ENCODE measurements at regions not wholly inside any gene's neighbourhood (a gene's known extent, or its start where the extent isn't known, plus 50 kb on each side); places are given as distances from the start of the nearest gene placed in this dataset.
A peak's percentile ranks its signal among the peaks of the same experiment; 100 is the strongest.

DNA sequence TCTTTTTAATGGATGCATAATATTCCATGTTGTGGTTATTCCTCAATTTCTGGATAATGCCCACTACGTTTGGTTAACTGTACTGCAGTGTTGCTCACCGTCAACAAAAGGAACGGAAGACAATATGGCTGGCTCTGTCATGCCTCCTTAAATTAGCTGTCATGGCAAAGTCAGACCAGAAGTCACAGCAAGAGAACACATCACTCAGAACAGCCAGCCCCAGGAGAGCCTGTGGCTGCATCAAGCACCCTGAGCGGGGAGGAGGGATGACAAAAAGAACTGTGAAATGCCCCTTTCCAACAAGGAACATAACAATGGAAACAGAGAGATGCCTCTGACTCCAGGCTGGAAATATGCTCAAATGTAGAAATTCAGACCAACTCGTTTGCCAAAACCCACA lies 366.0 kb upstream of the ZNF507 start:
- no TSS peak for BruUV-seq (replicated peaks)
- H3K27me3 ChIP-seq (ENCODE audit: control insufficient read depth in 1 of 2, insufficient read depth in 2 of 2, low read length in 2 of 2), result no peaks in the 10 kb centered on the region; a peak in 2 of 5 replicates
- H4K20me1 ChIP-seq (ENCODE audit: insufficient read depth, low read length), result no peaks in the 10 kb centered on the region
- ATAC-seq, result no peak
- WGBS (ENCODE audit: low lambda C conversion rate), result 25% methylated on average over 5 of the region's 5 CpGs
- ChIA-PET POLR2A (no interaction called here), CTCF (ENCODE audit: low intra/inter-chr PET ratio, low total read pairs) (no interaction called here)
- no peaks in the 10 kb centered on the region for H3K36me3 ChIP-seq (replicated peaks in 1 of 2; ENCODE audit: control insufficient read depth in 1 of 2, insufficient read depth in 2 of 2, low read length in 2 of 2)
- in situ Hi-C loops (cut with HindIII; ENCODE audit: extremely low pct_ligation_motif_present, low pct_unique_long_range_greater_than_20kb) (no loop called here), intact Hi-C loops (cut with micrococcal nuclease; ENCODE audit: unreplicated experiment) (no loop called here)
- H3K4me3 ChIP-seq (replicated peaks in 1 of 3; ENCODE audit: insufficient read depth in 1 of 3, low read depth in 2 of 3, low read length in 3 of 3), result no peak overlapping the region
- no peak for DNase-seq (ENCODE audit: low spot score)
- H3K4me2 ChIP-seq (ENCODE audit: low read depth, low read length), result no peak overlapping the region
- no peak overlapping the region for H3K9ac ChIP-seq (ENCODE audit: insufficient read depth, low read depth, low read length)
- no peak overlapping the region for H3K27ac ChIP-seq (ENCODE audit: extremely low read length, insufficient read depth, low read length)
- no peak for FAIRE-seq
- TF ChIP-seq ZNF446 (CRISPR knock-in tag; IDR thresholded peaks at IDR 0.05) (no peak), ARNTL (CRISPR knock-in tag; IDR thresholded peaks at IDR 0.05) (no peak), ZNF678 (CRISPR knock-in tag; IDR thresholded peaks at IDR 0.05) (no peak), ZNF121 (CRISPR knock-in tag; IDR thresholded peaks at IDR 0.05) (no peak), MED1 (CRISPR knock-in tag; IDR thresholded peaks at IDR 0.05) (no peak)
- H3K79me2 ChIP-seq (ENCODE audit: insufficient read depth, low read length), result no peaks in the 10 kb centered on the region
- H2AFZ ChIP-seq (ENCODE audit: low read length), result no peak overlapping the region
- H3K4me1 ChIP-seq (ENCODE audit: insufficient read depth, low read length), result no peaks in the 10 kb centered on the region
- peaks cover 88% of the 10 kb centered on the region for H3K9me3 ChIP-seq (ENCODE audit: low read length)

DNA sequence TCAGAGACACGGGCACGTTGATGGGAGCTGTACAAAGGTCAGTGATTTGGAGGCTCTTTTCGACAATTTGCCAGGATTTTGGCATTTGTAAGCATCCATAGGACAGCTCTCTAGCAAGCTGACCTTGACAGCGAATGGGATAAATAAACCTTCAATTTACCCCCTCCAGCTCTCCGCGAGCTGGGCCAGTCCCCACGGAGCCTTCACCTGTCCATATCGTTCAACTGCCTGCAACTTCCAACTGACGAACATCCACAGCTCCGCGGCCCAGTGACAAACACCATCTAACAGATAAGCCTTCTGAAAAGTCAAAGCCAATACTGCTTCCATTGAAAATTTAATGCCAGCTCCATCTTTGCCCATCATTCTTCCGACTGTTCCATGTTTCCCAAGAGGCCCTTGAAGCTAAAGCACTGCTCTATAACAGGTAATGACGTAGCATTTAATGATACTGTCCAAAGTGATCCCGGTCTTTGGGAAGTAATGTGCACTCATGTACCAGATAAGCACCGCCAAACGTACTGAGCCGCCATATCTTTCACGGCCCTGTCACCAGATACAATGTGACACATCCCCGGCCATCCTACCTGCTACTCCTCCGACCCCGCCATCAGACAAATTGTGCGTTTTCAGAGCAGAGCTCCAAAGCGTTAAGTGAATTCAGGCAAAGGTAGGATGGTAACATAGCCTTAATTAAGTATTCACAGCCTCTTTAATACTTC lies 365.3 kb upstream of the ZNF507 start:
- TF ChIP-seq ZNF530 (CRISPR knock-in tag; IDR thresholded peaks at IDR 0.05; ENCODE audit: low read depth), result no peak
- TF ChIP-seq CREB1 (IDR thresholded peaks at IDR 0.05), result 0 out of 2 replicates have a peak, but pooled peaks have one; percentile 15
- TF ChIP-seq CREB1 (CRISPR knock-in tag; IDR thresholded peaks at IDR 0.05), result no peak
- ATAC-seq, result no peak

More for the DNA sequence above, 365.3 kb upstream of the ZNF507 start:
- no peaks in the 10 kb centered on the region for H3K79me2 ChIP-seq (ENCODE audit: insufficient read depth, low read length)
- BruUV-seq (replicated peaks), result no TSS peak
- no peaks in the 10 kb centered on the region; a peak in 2 of 5 replicates for H3K27me3 ChIP-seq (ENCODE audit: control insufficient read depth in 1 of 2, insufficient read depth in 2 of 2, low read length in 2 of 2)
- in situ Hi-C loops (cut with HindIII; ENCODE audit: extremely low pct_ligation_motif_present, low pct_unique_long_range_greater_than_20kb), result no loop called here
- FAIRE-seq, result no peak
- ChIA-PET CTCF (ENCODE audit: low intra/inter-chr PET ratio, low total read pairs) (no interaction called here), POLR2A (no interaction called here)
- no peak overlapping the region for H3K4me3 ChIP-seq (replicated peaks in 1 of 3; ENCODE audit: insufficient read depth in 1 of 3, low read depth in 2 of 3, low read length in 3 of 3)
- no peak overlapping the region for H3K9ac ChIP-seq (ENCODE audit: insufficient read depth, low read depth, low read length)
- DNase-seq (ENCODE audit: low spot score), result no peak
- no peaks in the 10 kb centered on the region for H3K4me1 ChIP-seq (ENCODE audit: insufficient read depth, low read length)
- no peaks in the 10 kb centered on the region for H4K20me1 ChIP-seq (ENCODE audit: insufficient read depth, low read length)
- intact Hi-C loops (cut with micrococcal nuclease; ENCODE audit: unreplicated experiment), result no loop called here
- no peaks in the 10 kb centered on the region for H3K36me3 ChIP-seq (replicated peaks in 1 of 2; ENCODE audit: control insufficient read depth in 1 of 2, insufficient read depth in 2 of 2, low read length in 2 of 2)
- peaks cover 88% of the 10 kb centered on the region for H3K9me3 ChIP-seq (ENCODE audit: low read length)
- H3K4me2 ChIP-seq (ENCODE audit: low read depth, low read length), result no peak overlapping the region
- H2AFZ ChIP-seq (ENCODE audit: low read length), result no peak overlapping the region
- 56% methylated on average over 23 of the region's 23 CpGs for WGBS (ENCODE audit: low lambda C conversion rate)
- no peak overlapping the region for H3K27ac ChIP-seq (ENCODE audit: extremely low read length, insufficient read depth, low read length)

Data from HepG2 (cell line).